K562 (cell line): ENCODE measurements at regions not wholly inside any gene's neighbourhood (a gene's known extent, or its start where the extent isn't known, plus 50 kb on each side); places are given as distances from the start of the nearest gene placed in this dataset.

Experiments
- ATAC-seq: fragments of 200-7000 bp; cut with Tn5 transposase; 3 replicates; pipeline ENCODE4 v1.9.1; 2020; ENCODE audit warnings: moderate library complexity
- BruUV-seq: library from RNA; stranded (reverse); fragments of 400-500 nt; replicated peaks from 2 replicates; lab custom pipeline; 2021; lab: Mats Ljungman, UMichigan
- CTCF ChIA-PET: fragments of 300-600 bp; formaldehyde crosslinking; extraction: SDS; loops from one replicate; lab custom pipeline; 2021; ENCODE audit warnings: low intra/inter-chr PET ratio; lab: Yijun Ruan, JAX
- POLR2A ChIA-PET: fragments of 300-600, 350-650 bp; sonication (Branson Sonifier 250); formaldehyde crosslinking; extraction: SDS; loops from one replicate; lab custom pipeline; 2021; ENCODE audit warnings: antibody characterized with exemption, inconsistent platforms; lab: Yijun Ruan, JAX
- DNase-seq, 4 experiments: peaks; one replicate each; pipeline versions ENCODE4 v3.0.0 to v3.0.0-alpha.2; 2011 to 2018; ENCODE audit warnings: low spot score in 3 of 4, mixed read lengths in 3 of 4; ENCODE audit errors: extremely low read depth in 1 of 4
- FAIRE-seq: peaks from 2 replicates; lab custom pipeline; 2011; peaks lifted over from hg19 to GRCh38; lab: Jason Lieb, UNC
- H2AFZ ChIP-seq: 2 replicates; pipeline ENCODE4 v1.6.0; 2011; ENCODE audit warnings: low read depth, low read length, control low read depth, inconsistent platforms
- H3K27ac ChIP-seq: fragments of 200-600 bp; 3 replicates; pipeline ENCODE4 v1.8.0; 2011; ENCODE audit warnings: low read depth, mild to moderate bottlenecking, control low read depth, inconsistent platforms, low read length, moderate library complexity, mixed read lengths; ENCODE audit errors: extremely low read depth
- H3K27me3 ChIP-seq, 2 experiments: fragments of 300-600 bp in 1 of 2; 2 replicates in 1 of 2; 3 replicates in 1 of 2; pipeline versions ENCODE4 v1.6.0 to v1.8.0; 2011; ENCODE audit warnings: inconsistent platforms in 2 of 2, low read length in 2 of 2, mild to moderate bottlenecking in 1 of 2, mixed read lengths in 1 of 2, moderate library complexity in 1 of 2; ENCODE audit not compliant: control insufficient read depth in 2 of 2, insufficient read depth in 2 of 2
- H3K36me3 ChIP-seq: fragments of 300-600 bp; 3 replicates; pipeline ENCODE4 v1.8.0; 2011; ENCODE audit warnings: mild to moderate bottlenecking, low read length, inconsistent platforms; ENCODE audit not compliant: control insufficient read depth, insufficient read depth
- H3K4me1 ChIP-seq, 2 experiments: fragments of 200-600 bp in 1 of 2; replicated peaks in 1 of 2; 2 replicates in 1 of 2; 3 replicates in 1 of 2; pipeline versions ENCODE4 v1.5.1 to v1.8.0; 2011; ENCODE audit warnings: inconsistent platforms in 2 of 2, low read length in 2 of 2, mild to moderate bottlenecking in 1 of 2, mixed read lengths in 1 of 2, moderate library complexity in 1 of 2; ENCODE audit not compliant: control insufficient read depth in 2 of 2, insufficient read depth in 2 of 2
- H3K4me2 ChIP-seq: 2 replicates; pipeline ENCODE4 v1.6.1; 2011; ENCODE audit warnings: low read length, control low read depth, inconsistent platforms, mixed read lengths; ENCODE audit not compliant: insufficient read depth
- H3K4me3 ChIP-seq: fragments of 200-600 bp; sonication (generic), shearing (Covaris generic); 2 replicates; pipeline ENCODE4 v1.5.1; 2016; ENCODE audit warnings: control low read depth, inconsistent platforms
- H3K79me2 ChIP-seq: fragments of 200-600 bp; 3 replicates; pipeline ENCODE4 v1.8.0; 2011; ENCODE audit warnings: low read length, inconsistent platforms; ENCODE audit not compliant: control insufficient read depth, insufficient read depth
- H3K9ac ChIP-seq, 2 experiments: 2 replicates each; pipeline versions ENCODE4 v1.6.0 to v1.6.1; 2011; ENCODE audit warnings: low read depth in 2 of 2, low read length in 2 of 2, control low read depth in 1 of 2, inconsistent platforms in 1 of 2, mild to moderate bottlenecking in 1 of 2, mixed read lengths in 1 of 2; ENCODE audit not compliant: insufficient read depth in 1 of 2
- H3K9me1 ChIP-seq: one replicate; pipeline ENCODE4 v1.6.0; 2011; ENCODE audit warnings: inconsistent platforms, mild to moderate bottlenecking, low read length, moderate library complexity; ENCODE audit not compliant: control insufficient read depth, insufficient read depth
- H3K9me3 ChIP-seq: replicated peaks from 2 replicates; pipeline ENCODE4 v1.5.1; 2011; ENCODE audit warnings: low read depth, low read length, inconsistent platforms; ENCODE audit not compliant: control insufficient read depth, insufficient read depth
- H4K20me1 ChIP-seq: replicated peaks from 2 replicates; pipeline ENCODE4 v1.6.1; 2011; ENCODE audit warnings: low read length, inconsistent platforms, mixed read lengths; ENCODE audit not compliant: control insufficient read depth, insufficient read depth
- CREB3 ChIP-seq: fragments of 450-650 bp; conservative IDR thresholded peaks from 2 replicates; pipeline ENCODE4 v1.6.1; 2016; ENCODE audit warnings: missing genetic modification characterization, low read depth, mild to moderate bottlenecking, missing compliant biosample characterization, moderate library complexity
- FOXM1 ChIP-seq, 2 experiments: fragments of 450-650 bp in 1 of 2; sonication (generic) in 1 of 2; formaldehyde crosslinking in 1 of 2; IDR thresholded peaks; 2 replicates each; pipeline versions ENCODE4 v1.6.1 to v1.9.0; 2017 to 2022; ENCODE audit warnings: low read depth in 2 of 2, mild to moderate bottlenecking in 2 of 2, missing genetic modification reagents in 1 of 2, moderate library complexity in 1 of 2
- GABPB1 ChIP-seq: sonication (generic); formaldehyde crosslinking; IDR thresholded peaks from 2 replicates; pipeline ENCODE4 v1.8.0; 2022; ENCODE audit warnings: mild to moderate bottlenecking, missing genetic modification reagents
- HDAC2 ChIP-seq: fragments of 450-650 bp; IDR thresholded peaks from 2 replicates; pipeline ENCODE4 v1.6.1; 2016; ENCODE audit warnings: mild to moderate bottlenecking
- NFIC ChIP-seq: fragments of 450-650 bp; IDR thresholded peaks from 2 replicates; pipeline ENCODE4 v1.6.1; 2017; ENCODE audit warnings: mild to moderate bottlenecking, inconsistent platforms
- SRF ChIP-seq, 2 experiments: fragments of 250-450, 450-650 bp in 1 of 2; sonication (Bioruptor Pico) in 1 of 2; sonication (generic) in 1 of 2; formaldehyde crosslinking; IDR thresholded peaks; 2 replicates each; pipeline versions ENCODE4 v1.5.0 to v1.5.1; 2020 to 2022; ENCODE audit warnings: mild to moderate bottlenecking in 1 of 2, missing genetic modification reagents in 1 of 2
- SRSF7 ChIP-seq: fragments of 200-400 bp; formaldehyde crosslinking; optimal IDR thresholded peaks from 2 replicates; pipeline ENCODE3; 2017; ENCODE audit warnings: mild to moderate bottlenecking, low read depth, low read length
- ZNF174 ChIP-seq: fragments of 250-450 bp; sonication (Bioruptor Pico); IDR thresholded peaks from 2 replicates; pipeline ENCODE4 v1.4.0; 2020; ENCODE audit warnings: mild to moderate bottlenecking
- ZNF263 ChIP-seq: sonication (generic); formaldehyde crosslinking; IDR thresholded peaks from 2 replicates; pipeline ENCODE4 v1.8.0; 2022; ENCODE audit warnings: mild to moderate bottlenecking, missing genetic modification reagents, borderline replicate concordance
- WGBS: fragments of 100-300 bp; shearing (Covaris generic); methylation state at CpG from one replicate; pipeline ENCODE4 v1.1.6; 2016; ENCODE audit warnings: low coverage, mixed read lengths; ENCODE audit not compliant: insufficient coverage; ENCODE audit errors: missing lambda C conversion rate; 5-methylcytosine and 5-hydroxymethylcytosine counted together
- in situ Hi-C: fragments of 300-500 bp; cut with MboI; formaldehyde crosslinking; loops from 4 replicates; pipeline ENCODE4 v1.15.0; 2018; ENCODE audit warnings: inconsistent platforms, mixed read lengths
- intact Hi-C: fragments of 100-400 bp; cut with micrococcal nuclease; formaldehyde crosslinking; loops from 2 replicates; pipeline ENCODE4 v1.14.2; 2022

DNA sequence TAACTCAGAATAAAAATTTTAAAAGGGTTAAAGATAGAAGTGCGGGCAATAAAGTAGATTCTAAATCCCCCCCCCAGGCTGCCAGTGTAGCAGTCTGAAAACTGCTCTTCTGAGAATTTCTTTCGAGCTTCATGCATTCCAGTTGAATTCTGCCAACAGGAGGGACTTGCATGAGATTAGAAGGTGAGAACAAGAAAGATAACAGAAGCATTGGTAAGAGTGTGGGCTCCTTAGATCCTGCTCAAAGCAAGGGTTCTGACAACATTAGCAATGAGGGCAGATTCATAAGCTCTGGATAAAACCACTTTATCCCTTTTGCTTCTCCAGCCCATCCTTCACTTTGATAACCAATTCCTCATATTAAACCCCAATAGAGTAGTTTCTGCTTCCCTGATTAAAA, 235.9 kb upstream of the CDH6 start:
- Histone ChIP-seq H3K36me3 (no peaks in the 10 kb centered on the region), H3K4me1 (no peaks in the 10 kb centered on the region), H2AFZ (no peak overlapping the region), H3K4me2 (no peak overlapping the region), H3K9me1 (no peaks in the 10 kb centered on the region), H3K27me3 (no peaks in the 10 kb centered on the region), H3K9ac (no peak overlapping the region), H3K27ac (no peak overlapping the region), H3K9me3 (no peaks in the 10 kb centered on the region), H4K20me1 (no peaks in the 10 kb centered on the region), H3K4me3 (no peak overlapping the region), H3K79me2 (no peaks in the 10 kb centered on the region)
- POLR2A ChIA-PET = no interaction called here
- CTCF ChIA-PET = no interaction called here
- FAIRE-seq = no peak
- intact Hi-C loops = no loop called here
- no peak for DNase-seq
- BruUV-seq = no TSS peak
- 3% methylated on average over 2 of the region's 2 CpGs for WGBS
- no peak for ATAC-seq
- TF ChIP-seq ZNF263 = no peak
- TF ChIP-seq SRF (CRISPR knock-in tag; IDR thresholded peaks at IDR 0.05) = no peak
- TF ChIP-seq HDAC2 = no peak
- no peak for TF ChIP-seq NFIC
- no peak for TF ChIP-seq SRSF7
- TF ChIP-seq GABPB1 = no peak
- no peak for TF ChIP-seq ZNF174 (CRISPR knock-in tag)
- no peak for TF ChIP-seq FOXM1 (IDR thresholded peaks at IDR 0.05; ENCODE audit: low read depth)
- TF ChIP-seq FOXM1 (CRISPR knock-in tag; IDR thresholded peaks at IDR 0.05; ENCODE audit: low read depth) = no peak
- TF ChIP-seq CREB3 (tag) = no peak
- in situ Hi-C loops = no loop called here
